Kidney (tissue), 13 donors: ENCODE measurements at regions not wholly inside any gene's neighbourhood (a gene's known extent, or its start where the extent isn't known, plus 50 kb on each side); places are given as distances from the start of the nearest gene placed in this dataset.
A peak's percentile ranks its signal among the peaks of the same experiment; 100 is the strongest.

ENCODE experiments used
- DNase-seq, 5 donors: peaks; one replicate each; pipeline ENCODE4 v3.0.0-alpha.2; 2013 to 2020
- FAIRE-seq: peaks from 2 replicates; lab custom pipeline; 2012; peaks lifted over from hg19 to GRCh38; lab: Jason Lieb, UNC
- H3K27ac ChIP-seq, 2 donors: one replicate each; pipeline ENCODE4 v1.7.0; 2013; ENCODE audit warnings: low read depth in 2 of 2, low read length in 2 of 2, inconsistent platforms in 1 of 2
- H3K27me3 ChIP-seq: one replicate; pipeline ENCODE4 v1.7.1; 2013; ENCODE audit warnings: low read length, inconsistent platforms; ENCODE audit not compliant: control insufficient read depth, insufficient read depth
- H3K36me3 ChIP-seq, 3 donors: one replicate each; pipeline versions ENCODE4 v1.7.0 to v1.7.1; 2013; ENCODE audit warnings: low read length in 3 of 3, control low read depth in 1 of 3, inconsistent platforms in 1 of 3; ENCODE audit not compliant: insufficient read depth in 3 of 3, control insufficient read depth in 2 of 3
- H3K4me1 ChIP-seq, 3 donors: one replicate each; pipeline versions ENCODE4 v1.7.0 to v1.7.1; 2013; ENCODE audit warnings: low read length in 3 of 3, inconsistent platforms in 1 of 3, low read depth in 1 of 3; ENCODE audit not compliant: control insufficient read depth in 2 of 3, insufficient read depth in 2 of 3
- H3K4me3 ChIP-seq, 3 donors: one replicate each; pipeline versions ENCODE4 v1.7.0 to v1.8.1; 2013; ENCODE audit warnings: low read length in 3 of 3, control low read depth in 1 of 3, inconsistent platforms in 1 of 3
- H3K9ac ChIP-seq, 3 donors: one replicate each; pipeline versions ENCODE4 v1.7.0 to v1.7.1; 2013; ENCODE audit warnings: low read length in 3 of 3, control low read depth in 1 of 3, inconsistent platforms in 1 of 3
- H3K9me3 ChIP-seq, 3 donors: one replicate each; pipeline versions ENCODE4 v1.7.0 to v1.7.1; 2013; ENCODE audit warnings: low read length in 3 of 3, control low read depth in 1 of 3, inconsistent platforms in 1 of 3; ENCODE audit not compliant: control insufficient read depth in 2 of 3, insufficient read depth in 1 of 3
- intact Hi-C: fragments of 100-400 bp; cut with DNase I; formaldehyde crosslinking; loops from one replicate; pipeline ENCODE4 v1.11.1; 2022
- TF ChIP-seq, protein P1 (sequence below): IDR thresholded peaks from 3 replicates; pipeline ENCODE4 v1.5.1; 2012; ENCODE audit warnings: mild to moderate bottlenecking, moderate library complexity, borderline replicate concordance; ENCODE audit not compliant: insufficient read depth; ENCODE audit errors: extremely low read depth
- donor health status: control.
- donor health status: control.
- donor health status: control.
- donor health status: control.
- donor health status: control.
- donor health status: DM: yes; HTN: yes; CAD: no.
- donor health status: Normal renal cell carcinoma (clear cell type).

DNA sequence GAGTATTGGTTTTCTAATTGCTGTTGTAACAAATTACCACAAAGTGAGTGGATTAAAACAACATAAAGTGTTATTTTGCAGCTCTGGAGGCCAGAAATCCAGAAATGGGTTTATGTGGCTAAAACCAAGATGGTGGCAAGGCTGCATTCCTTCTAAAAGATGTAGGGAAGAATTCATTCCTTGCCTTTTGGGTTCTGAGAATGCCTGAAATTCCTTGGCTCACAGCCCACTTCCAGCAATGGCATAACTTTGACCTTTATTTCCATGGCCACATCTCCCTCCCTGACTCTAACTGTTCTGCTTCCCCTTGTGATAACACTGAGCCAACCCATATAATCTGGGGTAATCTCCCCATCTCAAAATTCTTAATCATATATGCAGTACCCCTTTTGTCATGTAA, 269.6 kb upstream of the RPL38 start:
- H3K36me3 ChIP-seq, result no peaks in the 10 kb centered on the region
- H3K9ac ChIP-seq, result no peak overlapping the region
- no peak overlapping the region for H3K4me3 ChIP-seq
- intact Hi-C loops, result no loop called here
- no peak overlapping the region for H3K27ac ChIP-seq
- DNase-seq, result peak in 1 of 5 donors; percentile 23
- no peaks in the 10 kb centered on the region for H3K4me1 ChIP-seq
- FAIRE-seq, result no peak
- no peaks in the 10 kb centered on the region for H3K9me3 ChIP-seq
- TF ChIP-seq, protein P1, sequence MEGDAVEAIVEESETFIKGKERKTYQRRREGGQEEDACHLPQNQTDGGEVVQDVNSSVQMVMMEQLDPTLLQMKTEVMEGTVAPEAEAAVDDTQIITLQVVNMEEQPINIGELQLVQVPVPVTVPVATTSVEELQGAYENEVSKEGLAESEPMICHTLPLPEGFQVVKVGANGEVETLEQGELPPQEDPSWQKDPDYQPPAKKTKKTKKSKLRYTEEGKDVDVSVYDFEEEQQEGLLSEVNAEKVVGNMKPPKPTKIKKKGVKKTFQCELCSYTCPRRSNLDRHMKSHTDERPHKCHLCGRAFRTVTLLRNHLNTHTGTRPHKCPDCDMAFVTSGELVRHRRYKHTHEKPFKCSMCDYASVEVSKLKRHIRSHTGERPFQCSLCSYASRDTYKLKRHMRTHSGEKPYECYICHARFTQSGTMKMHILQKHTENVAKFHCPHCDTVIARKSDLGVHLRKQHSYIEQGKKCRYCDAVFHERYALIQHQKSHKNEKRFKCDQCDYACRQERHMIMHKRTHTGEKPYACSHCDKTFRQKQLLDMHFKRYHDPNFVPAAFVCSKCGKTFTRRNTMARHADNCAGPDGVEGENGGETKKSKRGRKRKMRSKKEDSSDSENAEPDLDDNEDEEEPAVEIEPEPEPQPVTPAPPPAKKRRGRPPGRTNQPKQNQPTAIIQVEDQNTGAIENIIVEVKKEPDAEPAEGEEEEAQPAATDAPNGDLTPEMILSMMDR, result no peak
- no peaks in the 10 kb centered on the region for H3K27me3 ChIP-seq

DNA sequence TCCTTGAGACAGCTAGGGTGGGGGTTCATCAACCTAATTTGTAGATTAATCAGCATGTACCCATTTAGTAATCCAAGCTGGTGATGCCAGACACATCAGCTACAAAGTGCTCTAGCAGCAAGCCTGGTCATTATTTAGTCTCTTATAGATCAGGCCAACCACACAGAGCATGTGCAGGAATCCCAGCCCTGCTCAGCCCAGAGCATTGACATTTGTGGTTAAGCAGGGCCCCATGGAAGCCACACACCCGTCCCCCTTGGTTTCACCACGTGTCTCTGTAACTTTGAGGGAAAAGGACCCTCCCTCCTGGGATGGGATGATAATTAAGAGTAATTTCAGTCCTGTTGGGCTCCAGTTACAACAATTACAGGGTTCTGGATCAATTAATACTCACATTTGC, 268.8 kb upstream of the RPL38 start:
- TF ChIP-seq, protein P1, result no peak
- H3K9ac ChIP-seq, result no peak overlapping the region
- no peaks in the 10 kb centered on the region for H3K36me3 ChIP-seq
- FAIRE-seq (no peak), DNase-seq (no peak)
- H3K27ac ChIP-seq, result no peak overlapping the region
- no peaks in the 10 kb centered on the region for H3K27me3 ChIP-seq
- no peaks in the 10 kb centered on the region for H3K9me3 ChIP-seq
- no peaks in the 10 kb centered on the region for H3K4me1 ChIP-seq
- H3K4me3 ChIP-seq, result no peak overlapping the region
- intact Hi-C loops, result no loop called here

- H3K4me3 ChIP-seq, result no peak overlapping the region
- FAIRE-seq (no peak), DNase-seq (no peak)
- no peaks in the 10 kb centered on the region for H3K36me3 ChIP-seq
- H3K27ac ChIP-seq, result no peak overlapping the region
- H3K4me1 ChIP-seq, result no peaks in the 10 kb centered on the region
- intact Hi-C loops, result no loop called here
- H3K9ac ChIP-seq, result no peak overlapping the region
- H3K27me3 ChIP-seq, result no peaks in the 10 kb centered on the region
- H3K9me3 ChIP-seq, result no peaks in the 10 kb centered on the region
- TF ChIP-seq, protein P1, result no peak
Measured at GRCh38 chr17:73936908-73937627, 266.4 kb upstream of the RPL38 start.

- Histone ChIP-seq H3K36me3 (no peaks in the 10 kb centered on the region), H3K4me3 (no peak overlapping the region), H3K4me1 (no peaks in the 10 kb centered on the region), H3K9me3 (no peaks in the 10 kb centered on the region), H3K27me3 (no peaks in the 10 kb centered on the region), H3K9ac (no peak overlapping the region), H3K27ac (no peak overlapping the region)
- TF ChIP-seq, protein P1, result no peak
- intact Hi-C loops, result no loop called here
- FAIRE-seq, result no peak
- DNase-seq, result no peak
Measured at GRCh38 chr17:73938706-73939105, 264.8 kb upstream of the RPL38 start.
